ENCODE measurements at regions not wholly inside any gene's neighbourhood (a gene's known extent, or its start where the extent isn't known, plus 50 kb on each side); places are given as distances from the start of the nearest gene placed in this dataset.
"Not testable (repeated sequence)": the region's sequence is repeated elsewhere in the genome, so short reads cannot be mapped to it uniquely, and the experiment has no call there.

- Histone ChIP-seq H3K9me3 (ENCODE audit: low read depth, low read length) (no peaks in the 10 kb centered on the region), H3K27ac (no peak overlapping the region), H3K4me3 (no peak overlapping the region), H3K9ac (ENCODE audit: insufficient read length) (no peak overlapping the region), H3K36me3 (ENCODE audit: insufficient read depth, low read length) (no peaks in the 10 kb centered on the region)
- DNase-seq (ENCODE audit: low read depth, low spot score): no peak
- TF ChIP-seq POLR2AphosphoS5 (IDR thresholded peaks at IDR 0.05; ENCODE audit: borderline replicate concordance, low read depth, low read length) (no peak), FOXP2 (optimal IDR thresholded peaks at IDR 0.05; ENCODE audit: control extremely low read depth, extremely low read length, insufficient read depth) (no peak), EZH2 (IDR thresholded peaks at IDR 0.05) (no peak)
These were observed 153.6 kb upstream of the PITRM1 start for GRCh38 chr10:3325954-3326750.

- Histone ChIP-seq H3K36me3 (ENCODE audit: insufficient read depth, low read length) (no peaks in the 10 kb centered on the region), H3K9ac (ENCODE audit: insufficient read length) (no peak overlapping the region), H3K4me3 (peak overlapping the region; percentile 58), H3K27ac (peak overlapping the region; percentile 76), H3K9me3 (ENCODE audit: low read depth, low read length) (no peaks in the 10 kb centered on the region)
- no peak for DNase-seq (ENCODE audit: low read depth, low spot score)
- TF ChIP-seq EZH2 (IDR thresholded peaks at IDR 0.05): no peak
- TF ChIP-seq POLR2AphosphoS5 (IDR thresholded peaks at IDR 0.05; ENCODE audit: borderline replicate concordance, low read depth, low read length): no peak
- TF ChIP-seq FOXP2 (optimal IDR thresholded peaks at IDR 0.05; ENCODE audit: control extremely low read depth, extremely low read length, insufficient read depth): no peak
These were observed 152.0 kb upstream of the PITRM1 start for GRCh38 chr10:3324612-3325038.

- Histone ChIP-seq H3K9ac (ENCODE audit: insufficient read length) (no peak overlapping the region), H3K4me3 (peak overlapping the region; percentile 58), H3K9me3 (ENCODE audit: low read depth, low read length) (no peaks in the 10 kb centered on the region), H3K27ac (peak overlapping the region; percentile 76), H3K36me3 (ENCODE audit: insufficient read depth, low read length) (no peaks in the 10 kb centered on the region)
- no peak for TF ChIP-seq EZH2 (IDR thresholded peaks at IDR 0.05)
- TF ChIP-seq FOXP2 (optimal IDR thresholded peaks at IDR 0.05; ENCODE audit: control extremely low read depth, extremely low read length, insufficient read depth): no peak
- TF ChIP-seq POLR2AphosphoS5 (IDR thresholded peaks at IDR 0.05; ENCODE audit: borderline replicate concordance, low read depth, low read length): no peak
- peak; percentile 28 for DNase-seq (ENCODE audit: low read depth, low spot score)
These were observed 151.4 kb upstream of the PITRM1 start for GRCh38 chr10:3323865-3324498.

GRCh38 chr10:3321123-3321522 lies 148.5 kb upstream of the PITRM1 start:
- H3K27ac ChIP-seq: no peak overlapping the region
- TF ChIP-seq FOXP2 (optimal IDR thresholded peaks at IDR 0.05; ENCODE audit: control extremely low read depth, extremely low read length, insufficient read depth) (no peak), EZH2 (IDR thresholded peaks at IDR 0.05) (no peak), POLR2AphosphoS5 (IDR thresholded peaks at IDR 0.05; ENCODE audit: borderline replicate concordance, low read depth, low read length) (no peak)

GRCh38 chr10:3319811-3320226 lies 147.2 kb upstream of the PITRM1 start:
- H3K36me3 ChIP-seq (ENCODE audit: insufficient read depth, low read length): no peaks in the 10 kb centered on the region
- H3K9ac ChIP-seq (ENCODE audit: insufficient read length): no peak overlapping the region
- H3K27ac ChIP-seq: no peak overlapping the region
- DNase-seq (ENCODE audit: low read depth, low spot score): no peak
- H3K4me3 ChIP-seq: no peak overlapping the region
- TF ChIP-seq FOXP2 (optimal IDR thresholded peaks at IDR 0.05; ENCODE audit: control extremely low read depth, extremely low read length, insufficient read depth) (no peak), POLR2AphosphoS5 (IDR thresholded peaks at IDR 0.05; ENCODE audit: borderline replicate concordance, low read depth, low read length) (no peak), EZH2 (IDR thresholded peaks at IDR 0.05) (no peak)
- H3K9me3 ChIP-seq (ENCODE audit: low read depth, low read length): no peaks in the 10 kb centered on the region

More at GRCh38 chr10:3321123-3321522, 148.5 kb upstream of the PITRM1 start:
- DNase-seq (ENCODE audit: low read depth, low spot score): no peak
- Histone ChIP-seq H3K9me3 (ENCODE audit: low read depth, low read length) (no peaks in the 10 kb centered on the region), H3K4me3 (no peak overlapping the region), H3K9ac (ENCODE audit: insufficient read length) (no peak overlapping the region), H3K36me3 (ENCODE audit: insufficient read depth, low read length) (no peaks in the 10 kb centered on the region)

- not testable (repeated sequence) for H3K9me3 ChIP-seq (ENCODE audit: low read depth, low read length); H3K4me3 ChIP-seq; H3K9ac ChIP-seq (ENCODE audit: insufficient read length)
These were observed 145.9 kb upstream of the PITRM1 start for GRCh38 chr10:3318480-3318807.

GRCh38 chr10:3317553-3318479 lies 145.2 kb upstream of the PITRM1 start:
- not testable (repeated sequence) for DNase-seq (ENCODE audit: low read depth, low spot score); H3K9ac ChIP-seq (ENCODE audit: insufficient read length); H3K9me3 ChIP-seq (ENCODE audit: low read depth, low read length); H3K27ac ChIP-seq; H3K4me3 ChIP-seq; H3K36me3 ChIP-seq (ENCODE audit: insufficient read depth, low read length)

More at GRCh38 chr10:3318480-3318807, 145.9 kb upstream of the PITRM1 start:
- DNase-seq (ENCODE audit: low read depth, low spot score); H3K36me3 ChIP-seq (ENCODE audit: insufficient read depth, low read length); H3K27ac ChIP-seq: not testable (repeated sequence)

- DNase-seq (ENCODE audit: low read depth, low spot score); H3K27ac ChIP-seq; H3K4me3 ChIP-seq; H3K9me3 ChIP-seq (ENCODE audit: low read depth, low read length); H3K36me3 ChIP-seq (ENCODE audit: insufficient read depth, low read length); H3K9ac ChIP-seq (ENCODE audit: insufficient read length): not testable (repeated sequence)
These were observed 142.0 kb upstream of the PITRM1 start for GRCh38 chr10:3314445-3315085.

GRCh38 chr10:3313784-3314444 lies 141.3 kb upstream of the PITRM1 start:
- not testable (repeated sequence) for H3K9ac ChIP-seq (ENCODE audit: insufficient read length); H3K27ac ChIP-seq; H3K4me3 ChIP-seq; H3K9me3 ChIP-seq (ENCODE audit: low read depth, low read length); H3K36me3 ChIP-seq (ENCODE audit: insufficient read depth, low read length); DNase-seq (ENCODE audit: low read depth, low spot score)
